Glutamatergic neuron (in vitro differentiated cells): ENCODE measurements at regions not wholly inside any gene's neighbourhood (a gene's known extent, or its start where the extent isn't known, plus 50 kb on each side); places are given as distances from the start of the nearest gene placed in this dataset.

Experiments used
- DNase-seq: peaks from one replicate; pipeline ENCODE4 v3.0.0; 2022
- H3K27ac Mint-ChIP-seq: one replicate; pipeline ENCODE4 v1.8.0; 2020; ENCODE audit warnings: mild to moderate bottlenecking, mixed read lengths, inconsistent platforms; ENCODE audit not compliant: unreplicated experiment
- H3K27me3 Mint-ChIP-seq: one replicate; pipeline ENCODE4 v1.8.0; 2020; ENCODE audit warnings: mild to moderate bottlenecking, moderate library complexity, mixed read lengths, inconsistent platforms; ENCODE audit not compliant: unreplicated experiment
- H3K36me3 Mint-ChIP-seq: one replicate; pipeline ENCODE4 v1.8.0; 2020; ENCODE audit warnings: mild to moderate bottlenecking, mixed read lengths, inconsistent platforms; ENCODE audit not compliant: unreplicated experiment
- H3K4me1 Mint-ChIP-seq: one replicate; pipeline ENCODE4 v1.8.0; 2020; ENCODE audit warnings: mild to moderate bottlenecking, low read depth, mixed read lengths, inconsistent platforms; ENCODE audit not compliant: unreplicated experiment
- H3K4me3 Mint-ChIP-seq: one replicate; pipeline ENCODE4 v1.8.0; 2020; ENCODE audit warnings: mild to moderate bottlenecking, mixed read lengths, inconsistent platforms; ENCODE audit not compliant: unreplicated experiment
- H3K9me3 Mint-ChIP-seq: one replicate; pipeline ENCODE4 v1.8.0; 2020; ENCODE audit warnings: mild to moderate bottlenecking, moderate library complexity, mixed read lengths, inconsistent platforms; ENCODE audit not compliant: unreplicated experiment
- TF ChIP-seq, protein P1 (sequence below): fragments of 200-600 bp; sonication (generic); IDR thresholded peaks from one replicate; pipeline ENCODE4 v1.5.0; 2021; ENCODE audit not compliant: partially characterized antibody, unreplicated experiment

DNA sequence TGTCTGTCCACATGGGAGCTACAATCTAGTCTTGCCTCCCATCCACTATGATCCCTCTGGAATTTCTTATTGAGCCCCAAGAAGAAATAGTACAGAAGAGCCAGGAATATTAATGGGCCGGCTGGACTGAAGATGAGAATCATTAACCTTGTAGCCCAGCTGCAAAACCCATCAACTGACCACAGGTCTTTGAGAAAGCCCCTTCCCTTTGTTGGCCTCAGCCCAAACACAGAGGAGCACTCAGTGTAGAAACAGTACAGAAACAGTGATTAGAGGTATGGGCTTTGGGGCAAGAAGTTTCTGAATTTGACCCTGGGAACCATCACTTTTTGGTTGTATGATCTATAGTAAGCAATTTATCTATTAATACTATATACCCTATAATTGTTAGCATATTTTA lies 76.8 kb upstream of the RAB40AL start:
- H3K4me1 Mint-ChIP-seq: no peaks in the 10 kb centered on the region
- no peak overlapping the region for H3K4me3 Mint-ChIP-seq
- H3K9me3 Mint-ChIP-seq: no peaks in the 10 kb centered on the region
- no peaks in the 10 kb centered on the region for H3K36me3 Mint-ChIP-seq
- TF ChIP-seq, protein P1, sequence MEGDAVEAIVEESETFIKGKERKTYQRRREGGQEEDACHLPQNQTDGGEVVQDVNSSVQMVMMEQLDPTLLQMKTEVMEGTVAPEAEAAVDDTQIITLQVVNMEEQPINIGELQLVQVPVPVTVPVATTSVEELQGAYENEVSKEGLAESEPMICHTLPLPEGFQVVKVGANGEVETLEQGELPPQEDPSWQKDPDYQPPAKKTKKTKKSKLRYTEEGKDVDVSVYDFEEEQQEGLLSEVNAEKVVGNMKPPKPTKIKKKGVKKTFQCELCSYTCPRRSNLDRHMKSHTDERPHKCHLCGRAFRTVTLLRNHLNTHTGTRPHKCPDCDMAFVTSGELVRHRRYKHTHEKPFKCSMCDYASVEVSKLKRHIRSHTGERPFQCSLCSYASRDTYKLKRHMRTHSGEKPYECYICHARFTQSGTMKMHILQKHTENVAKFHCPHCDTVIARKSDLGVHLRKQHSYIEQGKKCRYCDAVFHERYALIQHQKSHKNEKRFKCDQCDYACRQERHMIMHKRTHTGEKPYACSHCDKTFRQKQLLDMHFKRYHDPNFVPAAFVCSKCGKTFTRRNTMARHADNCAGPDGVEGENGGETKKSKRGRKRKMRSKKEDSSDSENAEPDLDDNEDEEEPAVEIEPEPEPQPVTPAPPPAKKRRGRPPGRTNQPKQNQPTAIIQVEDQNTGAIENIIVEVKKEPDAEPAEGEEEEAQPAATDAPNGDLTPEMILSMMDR: no peak
- DNase-seq: no peak
- H3K27me3 Mint-ChIP-seq: peaks cover 2% of the 10 kb centered on the region
- no peak overlapping the region for H3K27ac Mint-ChIP-seq

DNA sequence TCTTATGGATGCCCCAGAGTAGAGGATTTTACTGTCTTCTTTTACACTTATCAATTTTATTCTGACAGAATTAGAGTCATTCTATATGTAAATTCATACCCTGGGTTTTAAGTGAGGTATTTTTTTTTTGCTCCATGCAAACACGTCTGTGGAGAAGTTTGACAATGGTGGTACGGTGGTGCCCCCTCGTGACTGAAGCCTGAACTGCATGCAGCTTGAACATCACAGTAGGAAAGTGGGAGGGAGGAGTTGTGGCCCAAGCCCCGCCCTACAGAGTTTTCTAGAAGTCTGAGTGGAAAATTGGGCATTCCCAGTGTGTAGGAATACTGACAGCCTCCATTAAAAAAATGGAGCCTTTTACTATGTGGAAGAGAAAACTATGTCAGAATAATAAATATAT lies 73.3 kb upstream of the RAB40AL start:
- H3K4me3 Mint-ChIP-seq: no peak overlapping the region
- no peaks in the 10 kb centered on the region for H3K4me1 Mint-ChIP-seq
- no peaks in the 10 kb centered on the region for H3K9me3 Mint-ChIP-seq
- no peaks in the 10 kb centered on the region for H3K36me3 Mint-ChIP-seq
- TF ChIP-seq, protein P1: peak; percentile 82
- no peak overlapping the region for H3K27ac Mint-ChIP-seq
- DNase-seq: peak; percentile 82
- H3K27me3 Mint-ChIP-seq: peaks cover 2% of the 10 kb centered on the region

DNA sequence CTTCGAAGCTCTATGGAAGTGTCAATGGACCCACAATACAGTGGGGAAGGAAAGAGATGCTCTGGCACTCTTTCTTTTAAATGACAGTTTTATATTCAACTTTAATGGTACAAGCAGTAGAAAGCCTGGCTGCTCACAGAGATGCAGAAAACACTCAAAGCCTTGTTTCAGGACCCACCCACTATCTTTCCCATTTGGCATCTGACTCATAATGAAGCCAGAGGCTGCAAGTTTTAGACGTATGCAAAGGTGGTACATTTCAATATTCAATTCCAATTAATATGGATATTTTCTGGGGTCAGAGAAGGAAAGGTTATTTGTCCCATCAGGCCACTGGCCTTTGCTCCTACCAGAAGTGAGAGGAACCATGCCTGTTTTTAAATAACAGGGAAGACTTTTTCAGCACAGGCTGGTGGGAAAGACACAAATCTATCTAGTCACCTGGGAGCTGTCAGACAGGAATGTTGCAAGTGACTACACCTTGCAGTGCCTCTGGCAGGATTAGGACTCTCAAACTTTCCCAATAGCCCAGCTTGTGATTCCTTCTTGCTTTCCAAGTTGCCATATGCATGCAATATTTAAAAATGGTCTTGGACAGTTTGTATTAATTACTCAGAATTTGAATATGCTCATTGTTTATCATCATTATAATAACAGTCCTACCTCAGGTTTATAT lies 70.0 kb upstream of the RAB40AL start:
- H3K4me3 Mint-ChIP-seq: no peak overlapping the region
- DNase-seq: no peak
- no peaks in the 10 kb centered on the region for H3K36me3 Mint-ChIP-seq
- TF ChIP-seq, protein P1: no peak
- peaks cover 2% of the 10 kb centered on the region for H3K27me3 Mint-ChIP-seq
- H3K9me3 Mint-ChIP-seq: no peaks in the 10 kb centered on the region
- no peaks in the 10 kb centered on the region for H3K4me1 Mint-ChIP-seq
- no peak overlapping the region for H3K27ac Mint-ChIP-seq

DNA sequence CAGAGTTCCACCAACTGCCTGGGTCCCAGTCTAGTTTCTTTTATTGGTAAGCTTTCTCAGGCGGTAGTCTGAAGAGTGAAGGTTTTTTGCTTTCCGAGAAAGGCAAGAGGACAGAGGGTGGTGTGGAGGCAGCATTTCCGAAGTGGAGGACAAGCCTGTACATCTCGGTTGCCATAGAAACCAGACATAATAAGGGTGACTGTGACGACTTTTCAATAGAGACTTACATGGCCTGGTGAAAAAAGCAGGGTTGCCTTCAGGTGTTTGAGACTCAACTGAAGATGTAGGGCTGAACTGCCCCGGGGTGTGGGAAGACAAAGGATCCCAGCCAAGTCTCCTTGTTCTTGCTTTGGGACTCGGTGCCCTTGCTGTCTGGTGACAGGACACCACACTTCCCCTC lies 53.6 kb upstream of the RAB40AL start:
- no peaks in the 10 kb centered on the region for H3K36me3 Mint-ChIP-seq
- H3K27me3 Mint-ChIP-seq: no peaks in the 10 kb centered on the region
- H3K4me1 Mint-ChIP-seq: no peaks in the 10 kb centered on the region
- DNase-seq: no peak
- H3K27ac Mint-ChIP-seq: no peak overlapping the region
- H3K9me3 Mint-ChIP-seq: no peaks in the 10 kb centered on the region
- H3K4me3 Mint-ChIP-seq: no peak overlapping the region
- TF ChIP-seq, protein P1: no peak
